Progenitor cell of endocrine pancreas (in vitro differentiated cells): ENCODE measurements at regions not wholly inside any gene's neighbourhood (a gene's known extent, or its start where the extent isn't known, plus 50 kb on each side); places are given as distances from the start of the nearest gene placed in this dataset.

Experiments used
- DNase-seq: peaks from one replicate; pipeline ENCODE4 v3.0.0; 2021; ENCODE audit warnings: low spot score; ENCODE audit not compliant: unreplicated experiment
- H3K27ac Mint-ChIP-seq: 2 replicates; pipeline ENCODE4 v1.8.0; 2021; ENCODE audit warnings: mild to moderate bottlenecking, moderate library complexity, mixed read lengths
- H3K27me3 Mint-ChIP-seq: 2 replicates; pipeline ENCODE4 v1.8.0; 2021; ENCODE audit warnings: mixed read lengths
- H3K36me3 Mint-ChIP-seq: 2 replicates; pipeline ENCODE4 v1.8.0; 2022; ENCODE audit warnings: mixed read lengths; ENCODE audit not compliant: insufficient read depth
- H3K4me1 Mint-ChIP-seq: 2 replicates; pipeline ENCODE4 v1.8.0; 2021; ENCODE audit warnings: low read depth, mixed read lengths
- H3K4me3 Mint-ChIP-seq: 2 replicates; pipeline ENCODE4 v1.8.0; 2021; ENCODE audit warnings: low read depth, mild to moderate bottlenecking, moderate library complexity, mixed read lengths
- H3K9me3 Mint-ChIP-seq: 2 replicates; pipeline ENCODE4 v1.8.0; 2021; ENCODE audit warnings: low read depth, mixed read lengths
- CTCF ChIP-seq: fragments of 200-600 bp; sonication (generic); IDR thresholded peaks from one replicate; pipeline ENCODE4 v1.5.0; 2021; ENCODE audit warnings: antibody characterized with exemption, mild to moderate bottlenecking; ENCODE audit not compliant: unreplicated experiment

- DNase-seq, result no peak
- H3K36me3 Mint-ChIP-seq, result peaks cover 2% of the 10 kb centered on the region
- H3K4me1 Mint-ChIP-seq, result peaks cover 9% of the 10 kb centered on the region
- H3K27ac Mint-ChIP-seq, result no peak overlapping the region
- peaks cover 19% of the 10 kb centered on the region for H3K27me3 Mint-ChIP-seq
- peaks cover 6% of the 10 kb centered on the region for H3K9me3 Mint-ChIP-seq
- no peak for TF ChIP-seq CTCF
- H3K4me3 Mint-ChIP-seq, result no peak overlapping the region
Observed at GRCh38 chr12:48279101-48279500, 71.6 kb downstream of the ZNF641 start.

- H3K36me3 Mint-ChIP-seq, result peaks cover 2% of the 10 kb centered on the region
- no peak for DNase-seq
- H3K9me3 Mint-ChIP-seq, result peaks cover 6% of the 10 kb centered on the region
- no peak for TF ChIP-seq CTCF
- H3K27me3 Mint-ChIP-seq, result peaks cover 33% of the 10 kb centered on the region
- peaks cover 9% of the 10 kb centered on the region for H3K4me1 Mint-ChIP-seq
- no peak overlapping the region for H3K27ac Mint-ChIP-seq
- H3K4me3 Mint-ChIP-seq, result no peak overlapping the region
Observed at GRCh38 chr12:48276621-48277020, 73.5 kb upstream of the OR10AD1 start.

GRCh38 chr12:48266826-48267225 is 63.7 kb upstream of the OR10AD1 start:
- no peaks in the 10 kb centered on the region for H3K4me1 Mint-ChIP-seq
- no peak for TF ChIP-seq CTCF
- H3K4me3 Mint-ChIP-seq, result no peak overlapping the region
- no peak for DNase-seq
- H3K36me3 Mint-ChIP-seq, result no peaks in the 10 kb centered on the region
- peaks cover 50% of the 10 kb centered on the region for H3K27me3 Mint-ChIP-seq
- H3K9me3 Mint-ChIP-seq, result no peaks in the 10 kb centered on the region
- no peak overlapping the region for H3K27ac Mint-ChIP-seq

- Mint-ChIP-seq H3K27me3 (peaks cover 49% of the 10 kb centered on the region), H3K36me3 (no peaks in the 10 kb centered on the region), H3K27ac (no peak overlapping the region), H3K4me1 (no peaks in the 10 kb centered on the region), H3K4me3 (no peak overlapping the region), H3K9me3 (no peaks in the 10 kb centered on the region)
- no peak for DNase-seq
- no peak for TF ChIP-seq CTCF
Observed at GRCh38 chr12:48265777-48266176, 62.7 kb upstream of the OR10AD1 start.

- no peaks in the 10 kb centered on the region for H3K4me1 Mint-ChIP-seq
- no peak for TF ChIP-seq CTCF
- no peaks in the 10 kb centered on the region for H3K9me3 Mint-ChIP-seq
- H3K27ac Mint-ChIP-seq, result no peak overlapping the region
- H3K36me3 Mint-ChIP-seq, result no peaks in the 10 kb centered on the region
- DNase-seq, result no peak
- no peak overlapping the region for H3K4me3 Mint-ChIP-seq
- peaks cover 45% of the 10 kb centered on the region for H3K27me3 Mint-ChIP-seq
Observed at GRCh38 chr12:48263617-48264016, 60.5 kb upstream of the OR10AD1 start.

- H3K27me3 Mint-ChIP-seq, result peaks cover 35% of the 10 kb centered on the region
- no peaks in the 10 kb centered on the region for H3K9me3 Mint-ChIP-seq
- no peak for TF ChIP-seq CTCF
- H3K27ac Mint-ChIP-seq, result no peak overlapping the region
- no peaks in the 10 kb centered on the region for H3K36me3 Mint-ChIP-seq
- no peaks in the 10 kb centered on the region for H3K4me1 Mint-ChIP-seq
- DNase-seq, result no peak
- H3K4me3 Mint-ChIP-seq, result no peak overlapping the region
Observed at GRCh38 chr12:48261773-48262172, 58.7 kb upstream of the OR10AD1 start.
